HL-60 (cell line): ENCODE measurements at regions not wholly inside any gene's neighbourhood (a gene's known extent, or its start where the extent isn't known, plus 50 kb on each side); places are given as distances from the start of the nearest gene placed in this dataset.

Experiments used
- DNase-seq, 2 experiments: peaks; one replicate each; pipeline ENCODE4 v3.0.0-alpha.2; 2010 to 2020; ENCODE audit warnings: low read depth in 1 of 2, low spot score in 1 of 2
- H3K27ac ChIP-seq: fragments of 250-450 bp; sonication (Bioruptor Pico); replicated peaks from 2 replicates; pipeline ENCODE4 v1.5.1; 2020; ENCODE audit warnings: mild to moderate bottlenecking, moderate library complexity
- H3K27me3 ChIP-seq: fragments of 250-450 bp; sonication (Bioruptor Pico); 2 replicates; pipeline ENCODE4 v1.5.1; 2021; ENCODE audit warnings: mild to moderate bottlenecking, moderate library complexity; ENCODE audit not compliant: insufficient read depth, poor library complexity, severe bottlenecking
- H3K4me3 ChIP-seq: replicated peaks from 2 replicates; pipeline ENCODE4 v1.5.1; 2011; ENCODE audit warnings: mild to moderate bottlenecking, control low read depth, low read length; ENCODE audit not compliant: insufficient read depth
- GABPA ChIP-seq: IDR thresholded peaks from 2 replicates; pipeline ENCODE4 v1.6.1; 2012; ENCODE audit warnings: low read depth
- POLR2AphosphoS5 ChIP-seq: IDR thresholded peaks from 2 replicates; pipeline ENCODE4 v1.6.1; 2012; ENCODE audit warnings: low read depth
- SPI1 ChIP-seq: IDR thresholded peaks from 2 replicates; pipeline ENCODE4 v1.6.1; 2012; ENCODE audit warnings: low read depth, mild to moderate bottlenecking, borderline replicate concordance
- TF ChIP-seq, protein P1 (sequence below): IDR thresholded peaks from one replicate; pipeline ENCODE4 v1.5.1; 2011; ENCODE audit warnings: low read length, control low read depth, inconsistent platforms; ENCODE audit not compliant: insufficient read depth
- TF ChIP-seq, protein P2 (sequence below): IDR thresholded peaks from 2 replicates; pipeline ENCODE4 v1.6.1; 2012; ENCODE audit warnings: low read depth; ENCODE audit not compliant: insufficient replicate concordance

DNA sequence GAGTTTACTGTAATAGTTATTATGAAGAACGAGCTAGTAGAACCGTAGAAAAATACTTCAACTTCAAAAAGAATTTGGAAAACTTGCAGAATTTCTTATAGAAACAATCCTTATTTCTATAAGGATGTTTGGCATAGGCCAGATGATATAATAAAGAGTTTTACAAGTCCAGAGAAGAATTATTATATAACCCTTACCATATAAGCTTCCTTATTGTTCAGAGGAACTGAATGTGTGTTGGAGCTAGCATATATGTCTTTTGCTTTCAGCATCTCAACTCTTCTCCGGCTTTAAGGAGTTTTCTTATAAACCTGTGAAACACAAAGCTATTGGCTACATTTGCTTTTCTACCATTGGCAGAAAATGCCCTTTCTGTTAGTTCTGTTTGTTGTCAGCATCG lies 178.0 kb upstream of the E2F7 start:
- Histone ChIP-seq H3K4me3 (no peak overlapping the region), H3K27me3 (no peaks in the 10 kb centered on the region), H3K27ac (no peak overlapping the region)
- DNase-seq = no peak
- TF ChIP-seq SPI1 (no peak), GABPA (no peak), POLR2AphosphoS5 (no peak)
- TF ChIP-seq, protein P1, sequence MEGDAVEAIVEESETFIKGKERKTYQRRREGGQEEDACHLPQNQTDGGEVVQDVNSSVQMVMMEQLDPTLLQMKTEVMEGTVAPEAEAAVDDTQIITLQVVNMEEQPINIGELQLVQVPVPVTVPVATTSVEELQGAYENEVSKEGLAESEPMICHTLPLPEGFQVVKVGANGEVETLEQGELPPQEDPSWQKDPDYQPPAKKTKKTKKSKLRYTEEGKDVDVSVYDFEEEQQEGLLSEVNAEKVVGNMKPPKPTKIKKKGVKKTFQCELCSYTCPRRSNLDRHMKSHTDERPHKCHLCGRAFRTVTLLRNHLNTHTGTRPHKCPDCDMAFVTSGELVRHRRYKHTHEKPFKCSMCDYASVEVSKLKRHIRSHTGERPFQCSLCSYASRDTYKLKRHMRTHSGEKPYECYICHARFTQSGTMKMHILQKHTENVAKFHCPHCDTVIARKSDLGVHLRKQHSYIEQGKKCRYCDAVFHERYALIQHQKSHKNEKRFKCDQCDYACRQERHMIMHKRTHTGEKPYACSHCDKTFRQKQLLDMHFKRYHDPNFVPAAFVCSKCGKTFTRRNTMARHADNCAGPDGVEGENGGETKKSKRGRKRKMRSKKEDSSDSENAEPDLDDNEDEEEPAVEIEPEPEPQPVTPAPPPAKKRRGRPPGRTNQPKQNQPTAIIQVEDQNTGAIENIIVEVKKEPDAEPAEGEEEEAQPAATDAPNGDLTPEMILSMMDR = no peak
- TF ChIP-seq, protein P2, sequence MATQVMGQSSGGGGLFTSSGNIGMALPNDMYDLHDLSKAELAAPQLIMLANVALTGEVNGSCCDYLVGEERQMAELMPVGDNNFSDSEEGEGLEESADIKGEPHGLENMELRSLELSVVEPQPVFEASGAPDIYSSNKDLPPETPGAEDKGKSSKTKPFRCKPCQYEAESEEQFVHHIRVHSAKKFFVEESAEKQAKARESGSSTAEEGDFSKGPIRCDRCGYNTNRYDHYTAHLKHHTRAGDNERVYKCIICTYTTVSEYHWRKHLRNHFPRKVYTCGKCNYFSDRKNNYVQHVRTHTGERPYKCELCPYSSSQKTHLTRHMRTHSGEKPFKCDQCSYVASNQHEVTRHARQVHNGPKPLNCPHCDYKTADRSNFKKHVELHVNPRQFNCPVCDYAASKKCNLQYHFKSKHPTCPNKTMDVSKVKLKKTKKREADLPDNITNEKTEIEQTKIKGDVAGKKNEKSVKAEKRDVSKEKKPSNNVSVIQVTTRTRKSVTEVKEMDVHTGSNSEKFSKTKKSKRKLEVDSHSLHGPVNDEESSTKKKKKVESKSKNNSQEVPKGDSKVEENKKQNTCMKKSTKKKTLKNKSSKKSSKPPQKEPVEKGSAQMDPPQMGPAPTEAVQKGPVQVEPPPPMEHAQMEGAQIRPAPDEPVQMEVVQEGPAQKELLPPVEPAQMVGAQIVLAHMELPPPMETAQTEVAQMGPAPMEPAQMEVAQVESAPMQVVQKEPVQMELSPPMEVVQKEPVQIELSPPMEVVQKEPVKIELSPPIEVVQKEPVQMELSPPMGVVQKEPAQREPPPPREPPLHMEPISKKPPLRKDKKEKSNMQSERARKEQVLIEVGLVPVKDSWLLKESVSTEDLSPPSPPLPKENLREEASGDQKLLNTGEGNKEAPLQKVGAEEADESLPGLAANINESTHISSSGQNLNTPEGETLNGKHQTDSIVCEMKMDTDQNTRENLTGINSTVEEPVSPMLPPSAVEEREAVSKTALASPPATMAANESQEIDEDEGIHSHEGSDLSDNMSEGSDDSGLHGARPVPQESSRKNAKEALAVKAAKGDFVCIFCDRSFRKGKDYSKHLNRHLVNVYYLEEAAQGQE = no peak

DNA sequence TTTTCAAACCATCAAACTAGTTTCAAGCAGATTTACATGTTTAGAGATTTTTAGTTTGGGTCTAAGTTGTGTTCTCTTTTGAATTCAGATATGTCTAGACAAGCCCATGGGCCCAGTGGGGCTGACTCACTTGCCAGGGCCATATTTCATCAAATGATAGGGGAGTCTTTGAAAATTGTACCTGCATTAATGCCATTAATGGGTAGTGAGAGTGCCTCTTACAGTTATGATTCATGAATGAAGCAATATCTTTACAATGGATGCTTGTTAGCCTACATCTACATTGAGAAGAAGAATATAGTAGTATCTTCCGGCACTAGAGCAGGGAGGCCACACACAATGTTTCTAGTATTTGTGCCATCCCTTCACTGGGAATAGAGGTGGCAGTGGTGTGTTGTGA lies 174.2 kb upstream of the E2F7 start:
- TF ChIP-seq, protein P1 = no peak
- TF ChIP-seq SPI1 (no peak), GABPA (no peak), POLR2AphosphoS5 (no peak)
- TF ChIP-seq, protein P2 = no peak
- no peak for DNase-seq
- no peaks in the 10 kb centered on the region for H3K27me3 ChIP-seq
- no peak overlapping the region for H3K4me3 ChIP-seq
- H3K27ac ChIP-seq = no peak overlapping the region

DNA sequence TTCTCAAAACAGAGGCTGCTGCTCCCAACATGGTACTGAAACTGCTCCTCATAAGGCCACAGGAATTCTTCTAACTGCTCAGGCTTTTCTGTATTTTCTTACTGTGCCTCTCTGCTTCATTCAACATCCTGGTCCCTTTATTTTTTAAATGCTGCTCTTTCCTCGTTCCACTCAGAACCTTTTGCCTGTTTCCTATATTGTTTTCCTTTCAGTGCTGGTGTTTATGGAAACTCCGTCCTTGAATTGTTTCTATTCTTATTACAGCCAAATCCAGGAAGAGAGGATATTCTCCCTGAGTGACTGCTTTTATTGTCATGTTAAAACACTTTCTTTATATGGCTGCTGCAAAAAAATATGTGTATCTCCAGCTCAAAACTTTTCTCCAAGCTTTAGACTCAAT lies 173.0 kb upstream of the E2F7 start:
- no peak overlapping the region for H3K27ac ChIP-seq
- H3K4me3 ChIP-seq = no peak overlapping the region
- H3K27me3 ChIP-seq = no peaks in the 10 kb centered on the region
- TF ChIP-seq, protein P2 = no peak
- TF ChIP-seq SPI1 (no peak), POLR2AphosphoS5 (no peak), GABPA (no peak)
- TF ChIP-seq, protein P1 = no peak
- DNase-seq = no peak
